PC-9 (cell line): ENCODE measurements at regions not wholly inside any gene's neighbourhood (a gene's known extent, or its start where the extent isn't known, plus 50 kb on each side); places are given as distances from the start of the nearest gene placed in this dataset.

Source experiments
- BruUV-seq: library from RNA; stranded (reverse); fragments of 400-500 nt; replicated peaks from 2 replicates; lab custom pipeline; 2021; lab: Mats Ljungman, UMichigan
- CTCF ChIA-PET: fragments of 300-600 bp; sonication (Branson Sonifier 250); formaldehyde crosslinking; loops from one replicate; lab custom pipeline; 2022; ENCODE audit warnings: antibody characterized with exemption; lab: Charles Lee
- POLR2A ChIA-PET: fragments of 300-600 bp; sonication (Branson Sonifier 250); formaldehyde crosslinking; loops from one replicate; lab custom pipeline; 2022; ENCODE audit warnings: antibody characterized with exemption; ENCODE audit not compliant: unreplicated experiment; lab: Charles Lee
- DNase-seq, 2 experiments: peaks; one replicate each; pipeline versions ENCODE4 v3.0.0 to v3.0.0-alpha.2; 2015 to 2022; ENCODE audit warnings: mixed read lengths in 1 of 2
- H2AFZ ChIP-seq: fragments of 200-600 bp; sonication (generic); 2 replicates; pipeline ENCODE4 v1.8.1; 2017; ENCODE audit warnings: antibody characterized with exemption
- H3F3A ChIP-seq: fragments of 200-600 bp; sonication (generic); 2 replicates; pipeline ENCODE4 v1.8.1; 2017; ENCODE audit warnings: antibody characterized with exemption, mild to moderate bottlenecking, low read depth; ENCODE audit not compliant: insufficient read depth
- H3K27ac ChIP-seq: fragments of 200-600 bp; sonication (generic); 2 replicates; pipeline ENCODE4 v1.6.1; 2016; ENCODE audit warnings: mixed run types
- H3K27me3 ChIP-seq: fragments of 200-600 bp; sonication (generic); 2 replicates; pipeline ENCODE4 v1.6.1; 2016; ENCODE audit warnings: low read depth, mixed run types; ENCODE audit not compliant: insufficient read depth
- H3K36me3 ChIP-seq: fragments of 200-600 bp; sonication (generic); 2 replicates; pipeline ENCODE4 v1.6.1; 2016; ENCODE audit warnings: low read depth, mixed run types
- H3K4me1 ChIP-seq: fragments of 200-600 bp; sonication (generic); replicated peaks from 2 replicates; pipeline ENCODE4 v1.6.1; 2016; ENCODE audit warnings: mixed run types; ENCODE audit not compliant: insufficient read depth
- H3K4me2 ChIP-seq: fragments of 200-600 bp; sonication (generic); 2 replicates; pipeline ENCODE4 v1.6.1; 2017; ENCODE audit warnings: mixed run types
- H3K4me3 ChIP-seq: fragments of 200-600 bp; sonication (generic); 2 replicates; pipeline ENCODE4 v1.6.1; 2016; ENCODE audit warnings: mixed run types
- H3K79me2 ChIP-seq: fragments of 200-600 bp; sonication (generic); 2 replicates; pipeline ENCODE4 v1.6.1; 2017; ENCODE audit warnings: low read depth, mixed run types
- H3K9me2 ChIP-seq: fragments of 200-600 bp; sonication (generic); 2 replicates; pipeline ENCODE4 v1.8.1; 2017; ENCODE audit warnings: mild to moderate bottlenecking; ENCODE audit not compliant: insufficient read depth
- H3K9me3 ChIP-seq: fragments of 200-600 bp; sonication (generic); 2 replicates; pipeline ENCODE4 v1.8.1; 2016; ENCODE audit warnings: low read depth; ENCODE audit not compliant: insufficient read depth
- H4K20me1 ChIP-seq: fragments of 200-600 bp; sonication (generic); 2 replicates; pipeline ENCODE4 v1.8.1; 2017; ENCODE audit not compliant: insufficient read depth
- EZH2 ChIP-seq: fragments of 200-600 bp; sonication (generic); IDR thresholded peaks from 2 replicates; pipeline ENCODE4 v1.8.0; 2017; ENCODE audit warnings: antibody characterized with exemption, low read depth
- intact Hi-C: fragments of 100-400 bp; cut with micrococcal nuclease; formaldehyde crosslinking; loops from one replicate; pipeline ENCODE4 v1.10.0; 2022; ENCODE audit not compliant: unreplicated experiment
- TF ChIP-seq, protein P1 (sequence below): fragments of 200-600 bp; sonication (generic); conservative IDR thresholded peaks from 2 replicates; pipeline ENCODE4 v1.6.1; 2017; ENCODE audit warnings: mixed run types, antibody characterized with exemption, mild to moderate bottlenecking, moderate library complexity

DNA sequence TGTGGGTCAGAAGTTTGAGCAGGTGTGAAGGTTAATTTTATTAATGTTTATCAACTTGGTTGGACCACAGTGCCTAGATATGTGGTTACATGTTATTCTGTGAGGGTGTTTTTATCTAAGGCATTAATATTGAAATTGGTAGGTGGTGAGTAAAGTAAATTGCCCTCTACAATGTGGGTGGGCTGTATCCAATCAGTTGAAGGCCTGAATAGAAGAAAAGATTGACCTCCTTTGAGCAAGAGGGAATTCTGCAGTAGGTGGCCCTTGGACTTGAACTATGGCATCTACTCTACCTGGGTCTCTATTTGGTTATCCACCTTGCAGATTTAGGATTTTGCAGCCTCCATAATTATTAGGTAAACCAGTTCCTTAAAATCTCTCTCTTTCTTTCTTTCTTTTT is 356.8 kb upstream of the EEF2KMT start:
- H3K9me2 ChIP-seq, result no peaks in the 10 kb centered on the region
- no peaks in the 10 kb centered on the region for H3F3A ChIP-seq
- ChIA-PET CTCF (no interaction called here), POLR2A (no interaction called here)
- no peak overlapping the region for H3K27ac ChIP-seq
- no peak overlapping the region for H2AFZ ChIP-seq
- no peaks in the 10 kb centered on the region for H3K9me3 ChIP-seq
- H3K4me2 ChIP-seq, result no peak overlapping the region
- H3K79me2 ChIP-seq, result no peaks in the 10 kb centered on the region
- H3K27me3 ChIP-seq, result peaks cover 29% of the 10 kb centered on the region
- no peak overlapping the region for H3K4me3 ChIP-seq
- TF ChIP-seq, protein P1, sequence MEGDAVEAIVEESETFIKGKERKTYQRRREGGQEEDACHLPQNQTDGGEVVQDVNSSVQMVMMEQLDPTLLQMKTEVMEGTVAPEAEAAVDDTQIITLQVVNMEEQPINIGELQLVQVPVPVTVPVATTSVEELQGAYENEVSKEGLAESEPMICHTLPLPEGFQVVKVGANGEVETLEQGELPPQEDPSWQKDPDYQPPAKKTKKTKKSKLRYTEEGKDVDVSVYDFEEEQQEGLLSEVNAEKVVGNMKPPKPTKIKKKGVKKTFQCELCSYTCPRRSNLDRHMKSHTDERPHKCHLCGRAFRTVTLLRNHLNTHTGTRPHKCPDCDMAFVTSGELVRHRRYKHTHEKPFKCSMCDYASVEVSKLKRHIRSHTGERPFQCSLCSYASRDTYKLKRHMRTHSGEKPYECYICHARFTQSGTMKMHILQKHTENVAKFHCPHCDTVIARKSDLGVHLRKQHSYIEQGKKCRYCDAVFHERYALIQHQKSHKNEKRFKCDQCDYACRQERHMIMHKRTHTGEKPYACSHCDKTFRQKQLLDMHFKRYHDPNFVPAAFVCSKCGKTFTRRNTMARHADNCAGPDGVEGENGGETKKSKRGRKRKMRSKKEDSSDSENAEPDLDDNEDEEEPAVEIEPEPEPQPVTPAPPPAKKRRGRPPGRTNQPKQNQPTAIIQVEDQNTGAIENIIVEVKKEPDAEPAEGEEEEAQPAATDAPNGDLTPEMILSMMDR, result no peak
- TF ChIP-seq EZH2, result no peak
- no peaks in the 10 kb centered on the region for H3K4me1 ChIP-seq
- no TSS peak for BruUV-seq
- DNase-seq, result no peak
- no peaks in the 10 kb centered on the region for H3K36me3 ChIP-seq
- intact Hi-C loops, result no loop called here
- H4K20me1 ChIP-seq, result no peaks in the 10 kb centered on the region

DNA sequence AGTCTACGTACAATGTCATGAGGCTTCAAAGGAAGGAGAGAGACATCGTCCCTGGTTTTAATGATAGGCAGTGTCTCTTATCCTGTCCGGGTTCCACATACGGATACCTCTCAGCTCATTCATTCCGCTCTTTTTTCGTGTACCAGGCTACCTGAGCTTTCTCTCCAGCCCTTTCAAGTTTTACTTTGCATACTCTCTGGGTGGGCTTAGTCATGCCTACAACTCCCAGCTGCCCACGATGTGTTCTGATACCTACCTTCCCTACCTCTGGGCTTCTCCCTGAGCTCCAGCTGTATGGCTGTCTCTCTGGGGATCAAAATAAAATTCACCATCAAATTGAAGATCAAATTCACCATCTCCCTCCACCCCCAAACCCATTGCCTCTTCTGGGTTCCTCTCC is 354.0 kb upstream of the EEF2KMT start:
- Histone ChIP-seq H3K27me3 (peaks cover 19% of the 10 kb centered on the region), H3F3A (no peaks in the 10 kb centered on the region), H2AFZ (no peak overlapping the region), H3K79me2 (no peaks in the 10 kb centered on the region), H3K4me3 (no peak overlapping the region), H3K9me3 (no peaks in the 10 kb centered on the region), H4K20me1 (no peaks in the 10 kb centered on the region), H3K4me2 (no peak overlapping the region), H3K27ac (no peak overlapping the region), H3K4me1 (no peaks in the 10 kb centered on the region), H3K9me2 (no peaks in the 10 kb centered on the region), H3K36me3 (no peaks in the 10 kb centered on the region)
- BruUV-seq, result no TSS peak
- TF ChIP-seq, protein P1, result no peak
- no peak for TF ChIP-seq EZH2
- no peak for DNase-seq
- POLR2A ChIA-PET, result no interaction called here
- CTCF ChIA-PET, result no interaction called here
- intact Hi-C loops, result no loop called here

DNA sequence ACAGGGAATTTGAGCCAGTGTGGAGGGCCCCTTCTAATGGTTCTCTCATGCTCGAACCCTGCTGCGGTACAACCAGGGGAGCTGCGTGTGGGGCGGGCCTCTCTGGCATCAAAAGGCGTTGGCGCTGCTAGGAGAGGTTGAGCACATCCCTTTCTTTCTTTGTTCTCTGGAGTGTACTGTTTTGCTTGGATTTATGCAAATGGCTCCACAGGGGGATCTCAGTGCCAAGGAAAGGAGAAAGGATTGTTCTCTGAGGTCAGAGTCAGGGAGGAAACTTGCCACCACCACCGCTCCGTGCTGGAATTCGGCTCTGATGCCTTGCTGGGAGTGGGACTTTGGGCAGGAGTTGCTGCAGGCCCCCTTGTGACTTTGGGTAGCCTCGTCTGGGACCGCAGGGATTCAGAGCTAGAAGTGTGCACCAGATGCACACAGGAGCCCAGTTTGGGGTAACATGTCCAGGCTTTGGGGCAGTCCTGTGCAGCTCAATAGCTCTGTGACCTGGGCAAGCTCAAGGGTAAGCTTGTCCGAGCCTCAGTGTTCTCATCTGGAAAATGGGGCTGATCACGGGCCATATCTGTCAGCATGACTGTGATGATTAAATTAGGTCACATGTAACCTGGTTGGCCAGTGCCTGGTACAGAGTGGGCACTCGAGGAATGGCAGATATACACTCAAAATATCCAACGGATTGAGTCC is 353.0 kb upstream of the EEF2KMT start:
- POLR2A ChIA-PET, result no interaction called here

More for the DNA sequence above, 353.0 kb upstream of the EEF2KMT start:
- Histone ChIP-seq H3K27me3 (peaks cover 25% of the 10 kb centered on the region), H3K4me2 (no peak overlapping the region), H3F3A (no peaks in the 10 kb centered on the region), H3K27ac (no peak overlapping the region), H3K4me3 (no peak overlapping the region), H4K20me1 (no peaks in the 10 kb centered on the region), H3K4me1 (no peaks in the 10 kb centered on the region), H3K36me3 (no peaks in the 10 kb centered on the region), H3K9me2 (no peaks in the 10 kb centered on the region), H3K9me3 (no peaks in the 10 kb centered on the region), H3K79me2 (no peaks in the 10 kb centered on the region), H2AFZ (no peak overlapping the region)
- TF ChIP-seq, protein P1, result no peak
- TF ChIP-seq EZH2, result no peak
- no peak for DNase-seq
- no TSS peak for BruUV-seq
- intact Hi-C loops, result no loop called here
- CTCF ChIA-PET, result no interaction called here
